ENCODE measurements at regions not wholly inside any gene's neighbourhood (a gene's known extent, or its start where the extent isn't known, plus 50 kb on each side); places are given as distances from the start of the nearest gene placed in this dataset.

GRCh38 chr19:28416245-28416644, 796.7 kb downstream of the UQCRFS1 start:
- no peak for TF ChIP-seq POLR2A (IDR thresholded peaks at IDR 0.05; ENCODE audit: low read depth, low read length)
- no peak for TF ChIP-seq POU2F2 (IDR thresholded peaks at IDR 0.05; ENCODE audit: borderline replicate concordance, low read depth, low read length)
- TF ChIP-seq ZSCAN29 (IDR thresholded peaks at IDR 0.05): no peak
- TF ChIP-seq FOXM1 (IDR thresholded peaks at IDR 0.05; ENCODE audit: low read depth, low read length): no peak
- TF ChIP-seq, protein P1, sequence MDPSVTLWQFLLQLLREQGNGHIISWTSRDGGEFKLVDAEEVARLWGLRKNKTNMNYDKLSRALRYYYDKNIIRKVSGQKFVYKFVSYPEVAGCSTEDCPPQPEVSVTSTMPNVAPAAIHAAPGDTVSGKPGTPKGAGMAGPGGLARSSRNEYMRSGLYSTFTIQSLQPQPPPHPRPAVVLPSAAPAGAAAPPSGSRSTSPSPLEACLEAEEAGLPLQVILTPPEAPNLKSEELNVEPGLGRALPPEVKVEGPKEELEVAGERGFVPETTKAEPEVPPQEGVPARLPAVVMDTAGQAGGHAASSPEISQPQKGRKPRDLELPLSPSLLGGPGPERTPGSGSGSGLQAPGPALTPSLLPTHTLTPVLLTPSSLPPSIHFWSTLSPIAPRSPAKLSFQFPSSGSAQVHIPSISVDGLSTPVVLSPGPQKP (IDR thresholded peaks at IDR 0.05; ENCODE audit: low read depth, low read length): no peak
- no peak for TF ChIP-seq JUND (IDR thresholded peaks at IDR 0.05; ENCODE audit: low read depth, low read length)
- no peak for TF ChIP-seq CTCF (IDR thresholded peaks at IDR 0.05 in 2 of 3, conservative IDR thresholded peaks at IDR 0.05 in 1 of 3; ENCODE audit: control insufficient read depth in 2 of 3, extremely low read depth in 1 of 3, insufficient read depth in 1 of 3, low read depth in 3 of 3, low read length in 3 of 3)
- TF ChIP-seq RBBP5 (conservative IDR thresholded peaks at IDR 0.05): no peak
- TF ChIP-seq CBX3 (IDR thresholded peaks at IDR 0.05; ENCODE audit: borderline replicate concordance, low read depth): no peak
- TF ChIP-seq HCFC1 (IDR thresholded peaks at IDR 0.05; ENCODE audit: low read length): no peak
- TF ChIP-seq ATF7 (IDR thresholded peaks at IDR 0.05; ENCODE audit: low read depth): no peak
- TF ChIP-seq CEBPZ (IDR thresholded peaks at IDR 0.05; ENCODE audit: low read depth, low read length): no peak
